ENCODE measurements at regions not wholly inside any gene's neighbourhood (a gene's known extent, or its start where the extent isn't known, plus 50 kb on each side); places are given as distances from the start of the nearest gene placed in this dataset.

- DNase-seq: no peak
Observed at GRCh38 chr4:123327346-123327745, 69.2 kb upstream of the SPRY1 start.

- no peak for DNase-seq
Observed at GRCh38 chr4:123327846-123328429, 68.7 kb upstream of the SPRY1 start.

- no peak for DNase-seq
Observed at GRCh38 chr4:123338715-123339114, 57.9 kb upstream of the SPRY1 start.

GRCh38 chr4:123339507-123340380 is 56.9 kb upstream of the SPRY1 start:
- DNase-seq: no peak

GRCh38 chr4:123340381-123340701 is 56.3 kb upstream of the SPRY1 start:
- DNase-seq: no peak

- DNase-seq: no peak
Observed at GRCh38 chr4:123342498-123342897, 54.1 kb upstream of the SPRY1 start.

- DNase-seq: no peak
Observed at GRCh38 chr4:123343400-123344041, 53.1 kb upstream of the SPRY1 start.

GRCh38 chr4:123345137-123345934 is 51.3 kb upstream of the SPRY1 start:
- DNase-seq: no peak

GRCh38 chr4:123345935-123346300 is 50.7 kb upstream of the SPRY1 start:
- no peak for DNase-seq

GRCh38 chr4:123346330-123346940 is 50.2 kb upstream of the SPRY1 start:
- DNase-seq: no peak

Data from right kidney (tissue), 1 donor.